Stomach (tissue), 4 donors: ENCODE measurements at regions not wholly inside any gene's neighbourhood (a gene's known extent, or its start where the extent isn't known, plus 50 kb on each side); places are given as distances from the start of the nearest gene placed in this dataset.

Source experiments
- CTCF ChIP-seq, 7 experiments: fragments of 450-650 bp in 4 of 7; fragments of 200-600 bp in 3 of 7; sonication (generic) in 3 of 7; IDR thresholded peaks; one replicate each; pipeline ENCODE4 v1.5.1; 2016 to 2019; ENCODE audit warnings: antibody characterized with exemption in 7 of 7, control low read depth in 2 of 7, mild to moderate bottlenecking in 1 of 7
- POLR2A ChIP-seq, 4 donors: fragments of 450-650 bp; IDR thresholded peaks; one replicate each; pipeline ENCODE4 v1.6.1; 2016; ENCODE audit warnings: antibody characterized with exemption in 4 of 4, control low read depth in 2 of 4, mild to moderate bottlenecking in 1 of 4, moderate library complexity in 1 of 4

GRCh38 chr18:30376515-30376914 is 666.0 kb downstream of the DSC3 start:
- TF ChIP-seq POLR2A (IDR thresholded peaks at IDR 0.05) (no peak), CTCF (IDR thresholded peaks at IDR 0.05) (no peak)
